GM18907 (cell line): ENCODE measurements at regions not wholly inside any gene's neighbourhood (a gene's known extent, or its start where the extent isn't known, plus 50 kb on each side); places are given as distances from the start of the nearest gene placed in this dataset.

Experiments
- ATAC-seq: cut with Tn5 transposase; IDR thresholded peaks from one replicate; pipeline ENCODE4 v1.9.1; 2021; ENCODE audit warnings: mild to moderate bottlenecking, moderate library complexity; ENCODE audit not compliant: unreplicated experiment

- no peak for ATAC-seq
Observed at GRCh38 chr12:92650228-92650822, 52.5 kb upstream of the PLEKHG7 start.

- ATAC-seq: peak; percentile 92
Observed at GRCh38 chr12:92649511-92650227, 53.1 kb upstream of the PLEKHG7 start.

- no peak for ATAC-seq
Observed at GRCh38 chr12:92648242-92649031, 54.4 kb upstream of the PLEKHG7 start.

- ATAC-seq: no peak
Observed at GRCh38 chr12:92641291-92641690, 61.5 kb upstream of the PLEKHG7 start.

- ATAC-seq: no peak
Observed at GRCh38 chr12:92640691-92641090, 62.1 kb upstream of the PLEKHG7 start.

GRCh38 chr12:92639017-92639416 lies 63.8 kb upstream of the PLEKHG7 start:
- ATAC-seq: no peak

- ATAC-seq: no peak
Observed at GRCh38 chr12:92634730-92635129, 68.1 kb upstream of the PLEKHG7 start.

- no peak for ATAC-seq
Observed at GRCh38 chr12:92634202-92634601, 68.6 kb upstream of the PLEKHG7 start.

- no peak for ATAC-seq
Observed at GRCh38 chr12:92630968-92631367, 71.8 kb upstream of the PLEKHG7 start.

GRCh38 chr12:92629349-92630065 lies 73.3 kb upstream of the PLEKHG7 start:
- no peak for ATAC-seq

- ATAC-seq: no peak
Observed at GRCh38 chr12:92628476-92628875, 74.3 kb upstream of the PLEKHG7 start.

GRCh38 chr12:92627511-92627910 lies 75.3 kb upstream of the PLEKHG7 start:
- ATAC-seq: no peak

GRCh38 chr12:92625639-92626310 lies 77.0 kb upstream of the PLEKHG7 start:
- no peak for ATAC-seq

GRCh38 chr12:92624236-92624635 lies 78.6 kb upstream of the PLEKHG7 start:
- no peak for ATAC-seq

- no peak for ATAC-seq
Observed at GRCh38 chr12:92623386-92623785, 79.4 kb upstream of the PLEKHG7 start.

- ATAC-seq: no peak
Observed at GRCh38 chr12:92621833-92622232, 81.0 kb upstream of the PLEKHG7 start.

GRCh38 chr12:92621312-92621711 lies 81.5 kb upstream of the PLEKHG7 start:
- ATAC-seq: no peak

- ATAC-seq: no peak
Observed at GRCh38 chr12:92619730-92620684, 82.8 kb upstream of the PLEKHG7 start.

GRCh38 chr12:92619026-92619425 lies 83.8 kb upstream of the PLEKHG7 start:
- ATAC-seq: no peak

GRCh38 chr12:92615703-92616102 lies 87.1 kb upstream of the PLEKHG7 start:
- ATAC-seq: no peak
